ENCODE measurements at regions not wholly inside any gene's neighbourhood (a gene's known extent, or its start where the extent isn't known, plus 50 kb on each side); places are given as distances from the start of the nearest gene placed in this dataset.
A peak's percentile ranks its signal among the peaks of the same experiment; 100 is the strongest.

- no peak overlapping the region for H3K4me3 ChIP-seq (ENCODE audit: low read depth, low read length)
- TF ChIP-seq CTCF (conservative IDR thresholded peaks at IDR 0.05; ENCODE audit: low read depth, low read length), result no peak
- DNase-seq (ENCODE audit: low read depth), result no peak
Measured at GRCh38 chr7:124692425-124692824, 73.2 kb downstream of the GPR37 start.

DNA sequence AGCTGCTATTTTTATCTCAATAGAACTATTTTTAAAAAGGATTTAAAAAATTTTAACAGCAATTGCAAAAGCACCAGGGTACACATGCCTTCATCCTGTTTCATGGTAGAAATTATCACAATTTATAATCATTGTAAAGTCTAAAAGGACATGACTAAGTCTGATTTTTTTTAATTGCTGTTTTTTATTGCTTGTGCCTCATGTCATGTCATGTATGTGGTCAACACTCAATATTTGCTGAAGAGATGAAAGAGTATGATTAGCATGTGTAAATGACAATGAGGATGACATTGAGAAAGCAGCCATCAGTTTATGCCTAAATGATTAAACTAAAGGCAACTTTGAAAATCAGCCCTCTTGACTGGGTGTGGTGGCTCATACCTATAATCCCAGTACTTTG is 74.8 kb downstream of the GPR37 start:
- DNase-seq (ENCODE audit: low read depth), result no peak
- no peak overlapping the region for H3K4me3 ChIP-seq (ENCODE audit: low read depth, low read length)

GRCh38 chr7:124689931-124690330 is 75.7 kb downstream of the GPR37 start:
- DNase-seq (ENCODE audit: low read depth), result no peak
- no peak for TF ChIP-seq CTCF (conservative IDR thresholded peaks at IDR 0.05; ENCODE audit: low read depth, low read length)

More for the DNA sequence above, 74.8 kb downstream of the GPR37 start:
- TF ChIP-seq CTCF (conservative IDR thresholded peaks at IDR 0.05; ENCODE audit: low read depth, low read length), result no peak

GRCh38 chr7:124689523-124689922 is 76.1 kb downstream of the GPR37 start:
- no peak for DNase-seq (ENCODE audit: low read depth)
- TF ChIP-seq CTCF (conservative IDR thresholded peaks at IDR 0.05; ENCODE audit: low read depth, low read length), result no peak
- no peak overlapping the region for H3K4me3 ChIP-seq (ENCODE audit: low read depth, low read length)

More at GRCh38 chr7:124689931-124690330, 75.7 kb downstream of the GPR37 start:
- no peak overlapping the region for H3K4me3 ChIP-seq (ENCODE audit: low read depth, low read length)

DNA sequence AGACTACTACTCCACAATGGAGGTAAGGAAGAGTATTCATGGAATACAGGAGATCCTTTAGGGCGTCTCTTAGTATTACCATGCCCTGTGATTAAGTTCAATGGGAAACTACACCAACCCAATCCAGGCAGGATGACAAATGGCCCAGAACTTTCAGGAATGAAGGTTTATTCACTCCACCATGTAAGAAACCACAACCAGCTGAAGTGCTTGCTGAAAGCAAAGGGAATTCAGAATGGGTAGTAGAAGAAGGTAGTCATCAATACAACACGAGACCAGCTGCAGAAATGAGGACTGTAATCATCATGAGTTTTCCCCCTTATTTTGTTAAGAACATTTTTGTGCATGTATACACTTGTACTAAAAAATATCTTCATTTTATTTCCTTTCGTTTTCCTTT is 76.6 kb downstream of the GPR37 start:
- DNase-seq (ENCODE audit: low read depth), result peak; percentile 59
- no peak for TF ChIP-seq CTCF (conservative IDR thresholded peaks at IDR 0.05; ENCODE audit: low read depth, low read length)
- H3K4me3 ChIP-seq (ENCODE audit: low read depth, low read length), result no peak overlapping the region

GRCh38 chr7:124686543-124687171 is 78.9 kb downstream of the GPR37 start:
- no peak overlapping the region for H3K4me3 ChIP-seq (ENCODE audit: low read depth, low read length)
- DNase-seq (ENCODE audit: low read depth), result no peak
- TF ChIP-seq CTCF (conservative IDR thresholded peaks at IDR 0.05; ENCODE audit: low read depth, low read length), result no peak

DNA sequence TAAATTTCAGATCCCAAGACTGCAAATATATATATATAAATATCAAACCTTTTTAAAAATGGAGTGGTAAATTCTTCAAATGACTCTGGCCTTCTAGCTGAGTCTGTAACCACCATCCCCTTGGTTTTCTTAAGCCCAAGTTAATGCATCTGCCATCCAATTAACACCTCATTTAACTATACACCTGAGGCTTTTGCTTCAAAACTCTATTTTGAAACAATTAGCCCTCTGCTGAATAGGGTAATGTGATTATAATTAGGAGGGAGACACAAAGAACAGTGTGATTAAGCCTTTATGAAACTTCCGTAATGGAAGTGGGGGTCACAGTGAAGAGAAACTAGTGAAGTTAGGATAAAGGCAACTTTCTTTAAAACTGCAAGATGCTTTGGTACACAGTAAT is 83.6 kb downstream of the GPR37 start:
- no peak for TF ChIP-seq CTCF (conservative IDR thresholded peaks at IDR 0.05; ENCODE audit: low read depth, low read length)
- no peak overlapping the region for H3K4me3 ChIP-seq (ENCODE audit: low read depth, low read length)
- no peak for DNase-seq (ENCODE audit: low read depth)
